Activated CD8-positive, alpha-beta memory T cell treated with anti-CD3 and anti-CD28 coated beads, Interleukin-2, amount 50 U/mL, for 1 hour (primary cell): ENCODE measurements at regions not wholly inside any gene's neighbourhood (a gene's known extent, or its start where the extent isn't known, plus 50 kb on each side); places are given as distances from the start of the nearest gene placed in this dataset.

Experiments
- DNase-seq: peaks from one replicate; pipeline ENCODE4 v3.0.0-alpha.2; 2020; ENCODE audit errors: extremely low read depth

DNA sequence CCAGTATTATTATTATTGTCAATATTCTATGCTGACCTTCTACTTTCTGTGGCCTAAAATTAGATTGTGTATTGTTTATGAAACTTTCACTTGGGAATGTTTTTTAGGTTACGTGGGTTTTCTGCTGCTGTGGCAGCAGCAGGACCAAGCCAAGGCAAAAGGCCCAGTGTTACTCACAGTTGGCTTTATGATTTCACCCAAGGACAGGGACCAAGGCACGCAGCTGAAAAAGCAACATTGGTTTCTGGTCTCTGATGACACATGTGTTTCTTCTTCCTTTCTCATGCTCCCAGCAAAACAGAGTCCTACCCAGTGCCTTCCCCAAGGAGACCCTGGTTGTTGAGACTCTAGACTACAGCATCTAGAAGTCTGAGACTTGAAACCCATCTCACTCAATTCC, 413.7 kb downstream of the SETD4 start:
- no peak for DNase-seq

DNA sequence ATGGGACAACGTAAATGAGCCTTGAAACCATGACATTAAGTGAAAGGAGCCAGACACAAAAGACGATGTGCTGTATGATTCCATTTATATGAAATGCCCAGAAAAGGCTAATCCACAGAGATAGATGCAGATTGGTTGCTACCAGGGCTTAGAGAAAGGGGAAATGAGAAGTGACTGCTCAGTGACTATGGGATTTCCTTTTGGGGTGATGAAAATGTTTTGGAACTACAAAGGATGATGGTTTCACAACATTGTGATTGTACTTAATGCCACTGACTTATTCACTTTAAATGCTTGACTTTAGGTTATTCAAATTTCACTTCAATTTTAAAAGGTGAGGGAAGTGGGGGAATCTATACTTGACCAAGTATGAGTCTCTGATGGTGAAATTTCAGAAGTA, 414.3 kb downstream of the SETD4 start:
- DNase-seq, result no peak

DNA sequence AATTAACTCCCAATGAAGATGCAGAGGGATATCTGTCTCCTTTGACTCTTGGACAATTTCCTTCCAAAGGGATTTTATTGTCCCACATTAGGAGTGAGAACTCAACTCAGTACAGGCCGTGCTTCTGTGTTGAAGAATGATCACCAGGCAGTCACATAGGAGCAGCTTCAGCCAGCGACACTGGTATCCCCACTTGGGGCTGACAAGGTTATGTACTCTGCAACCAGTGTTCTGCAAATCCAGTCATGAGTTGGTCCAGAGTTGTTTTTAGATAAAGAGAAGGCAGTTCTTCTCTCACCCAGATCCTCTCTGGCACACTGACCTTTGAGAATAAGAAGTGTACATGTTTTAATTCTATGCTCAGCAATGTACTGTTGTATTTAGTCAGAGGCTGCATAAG, 415.8 kb downstream of the SETD4 start:
- no peak for DNase-seq

DNA sequence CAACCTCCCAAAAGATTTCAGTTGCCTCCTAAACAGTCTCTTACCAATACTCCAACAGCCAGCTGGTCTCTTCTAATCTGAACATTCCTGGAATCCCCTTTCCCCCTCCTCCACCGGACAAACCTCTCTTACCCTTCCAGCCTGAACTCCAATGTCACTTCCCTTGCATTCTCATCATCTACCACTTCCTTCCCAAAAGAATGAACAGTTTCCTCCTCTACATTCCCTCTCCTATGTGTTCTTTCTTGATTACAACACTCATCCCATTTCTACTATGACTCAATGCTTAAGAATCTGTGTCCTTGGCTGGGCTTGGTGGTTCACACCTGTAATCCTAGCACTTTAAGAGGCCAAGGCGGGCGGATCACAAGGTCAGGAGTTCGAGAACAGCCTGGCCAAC, 417.1 kb downstream of the SETD4 start:
- no peak for DNase-seq

DNA sequence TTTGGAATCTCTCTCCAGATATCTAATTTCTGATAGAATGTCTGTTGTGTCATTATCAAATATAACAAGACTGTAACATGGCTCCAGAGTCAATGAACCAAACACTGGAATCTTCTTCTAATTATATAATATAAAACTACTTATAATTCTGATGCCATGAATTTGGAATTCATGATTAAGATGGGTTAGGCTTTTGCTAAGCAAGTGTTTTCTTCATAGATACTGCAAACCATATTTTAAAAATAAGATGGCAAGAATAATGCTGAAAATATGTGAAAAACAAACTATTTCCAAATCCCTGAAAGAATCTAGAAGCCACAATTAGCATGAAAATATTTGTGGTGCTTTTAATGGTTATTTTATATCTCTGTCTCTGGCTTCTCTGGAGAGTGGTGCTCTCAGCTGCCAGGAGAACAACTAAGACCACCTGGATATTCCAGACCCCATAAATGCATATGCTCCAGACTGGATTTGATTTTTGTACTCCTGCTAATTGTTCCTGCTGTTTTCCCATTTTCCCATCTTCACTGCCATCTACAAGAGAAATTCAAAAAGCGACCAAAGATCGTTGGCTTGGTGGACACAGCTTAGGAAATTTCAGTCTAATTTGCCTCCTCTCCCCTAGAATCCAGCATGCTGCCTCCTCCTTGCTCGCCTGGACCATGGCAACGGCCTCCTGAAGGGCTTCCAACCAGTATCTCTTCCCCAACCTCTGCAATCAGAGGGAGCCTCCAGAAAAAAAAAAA, 418.9 kb downstream of the SETD4 start:
- DNase-seq, result no peak

DNA sequence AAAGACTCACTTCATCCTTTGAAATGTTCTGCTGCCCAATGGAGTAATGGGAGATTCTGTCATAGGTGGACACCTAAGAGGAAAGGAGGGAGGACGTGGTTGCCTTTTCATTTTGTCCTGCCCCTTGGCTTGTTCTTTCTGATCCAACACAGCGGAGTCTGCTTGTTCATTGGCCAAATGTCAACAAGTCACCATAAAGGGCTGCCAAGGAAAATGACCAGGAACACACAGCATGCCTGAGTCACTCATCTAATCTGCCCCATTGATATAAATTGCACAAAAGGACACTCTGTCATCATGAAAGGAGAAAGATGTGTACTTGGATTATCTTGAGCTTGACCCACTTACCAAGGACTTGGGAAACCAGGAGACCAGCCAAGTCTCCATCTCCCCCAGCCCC, 422.9 kb downstream of the SETD4 start:
- no peak for DNase-seq

DNA sequence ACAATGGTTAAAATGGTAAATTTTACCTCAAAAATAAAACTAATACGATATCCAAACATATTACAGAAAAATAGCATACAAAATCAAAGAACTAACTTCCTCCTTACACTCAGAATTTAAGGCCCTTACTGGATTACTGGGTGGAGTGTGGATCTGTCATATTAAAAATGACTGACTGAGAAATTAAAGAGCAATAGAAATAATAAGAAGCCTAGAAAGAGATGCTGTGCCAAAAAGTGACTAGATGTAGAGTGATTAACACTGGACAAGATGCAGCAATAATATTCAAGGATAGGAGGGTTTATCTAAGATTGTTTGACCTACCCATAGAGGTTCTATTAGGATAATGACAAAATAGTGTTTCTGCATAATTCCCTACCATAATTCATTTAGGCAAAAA, 424.3 kb downstream of the SETD4 start:
- DNase-seq, result no peak

DNA sequence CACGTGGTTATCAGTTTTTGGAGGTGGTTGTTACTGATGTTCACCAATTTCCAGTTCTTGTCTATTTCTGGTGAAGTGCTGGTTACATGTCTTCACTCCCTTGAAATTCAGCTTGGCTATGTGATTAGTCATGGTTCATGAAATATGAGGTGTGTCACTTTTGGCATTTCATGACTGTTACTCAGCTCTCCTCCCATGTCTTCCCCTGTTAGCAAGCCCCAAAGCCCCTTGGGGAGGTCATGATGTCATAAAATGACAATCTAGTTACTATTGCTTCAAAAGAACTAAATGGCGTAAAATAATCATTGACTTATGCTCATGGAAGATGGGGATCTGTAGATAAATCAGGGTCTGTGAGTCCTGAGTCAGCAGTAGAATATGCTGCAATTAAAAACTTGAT, 425.1 kb downstream of the SETD4 start:
- DNase-seq, result no peak

DNA sequence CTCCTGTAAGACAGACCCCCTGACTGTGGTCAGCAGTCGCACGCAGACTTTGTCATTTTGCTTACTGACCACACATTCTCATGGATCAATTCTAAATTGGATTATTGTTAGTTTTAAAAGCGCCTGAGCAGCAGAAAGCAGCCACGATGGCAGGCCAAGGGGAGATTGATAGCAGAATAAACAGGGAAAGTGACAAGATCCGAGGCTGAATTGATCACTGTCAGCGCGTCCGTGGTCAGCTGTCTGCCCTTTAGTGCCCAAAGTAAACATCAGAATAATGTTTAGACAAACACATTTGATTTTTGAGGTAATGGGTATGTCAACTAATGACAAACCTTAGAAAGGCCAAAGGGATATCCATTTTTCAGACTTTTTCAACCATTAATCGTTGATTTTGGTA, 426.8 kb downstream of the SETD4 start:
- no peak for DNase-seq

DNA sequence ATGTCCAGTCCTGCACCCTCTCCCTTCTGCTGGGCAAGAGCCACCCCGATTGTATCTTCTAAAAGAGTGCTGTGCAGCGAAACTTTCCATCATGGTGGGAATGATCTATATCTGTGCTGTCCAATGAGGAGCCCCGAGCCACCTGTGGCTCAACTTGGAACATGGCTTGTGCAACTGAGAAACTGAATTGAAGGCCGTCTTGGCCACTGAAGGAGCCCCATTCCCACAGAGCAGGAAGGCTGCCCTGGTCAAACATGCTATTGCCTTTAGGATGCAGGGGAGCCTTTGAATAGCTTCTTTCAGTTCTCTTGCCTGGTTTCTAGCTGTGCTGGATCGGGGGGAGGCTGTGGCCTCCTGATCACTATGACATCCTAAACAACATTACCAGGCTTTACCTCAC, 427.6 kb downstream of the SETD4 start:
- no peak for DNase-seq

DNA sequence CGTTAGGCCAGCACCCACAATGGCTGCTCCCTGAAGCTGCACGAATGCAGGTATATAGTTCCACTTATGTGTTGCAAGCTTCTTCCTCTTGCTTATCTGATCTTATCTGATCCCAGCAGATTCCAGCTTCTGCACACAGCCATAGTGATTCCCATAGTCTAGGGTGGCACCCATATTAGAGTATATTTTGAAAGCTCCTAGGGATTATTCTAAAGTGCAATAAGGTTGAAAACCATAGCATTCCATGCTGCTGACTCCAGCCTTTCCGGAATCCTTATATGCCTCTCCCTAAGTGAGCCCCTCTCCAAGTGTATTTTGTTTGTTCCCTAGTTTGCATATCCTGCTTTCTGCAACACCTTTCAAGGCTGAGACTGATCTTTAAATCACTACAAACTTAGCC, 432.0 kb downstream of the SETD4 start:
- DNase-seq, result no peak

DNA sequence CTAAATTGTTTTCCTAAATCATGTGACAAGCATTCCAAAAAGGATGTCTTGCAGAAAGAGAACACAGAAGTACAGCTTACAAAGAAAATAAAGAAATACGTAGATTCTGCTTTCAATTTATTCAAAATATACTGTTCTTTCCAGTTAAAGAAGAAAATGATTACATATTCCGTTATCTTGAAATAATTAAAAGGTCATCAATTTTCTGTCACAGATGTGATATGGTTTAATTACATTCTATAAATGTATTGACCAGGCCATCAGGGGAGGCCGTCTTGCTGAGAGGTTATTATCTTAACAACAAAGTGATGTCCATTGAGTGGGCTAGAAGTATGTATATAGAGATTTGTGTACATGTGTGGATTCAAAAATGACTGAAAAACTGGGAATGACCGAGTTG, 432.9 kb downstream of the SETD4 start:
- no peak for DNase-seq

DNA sequence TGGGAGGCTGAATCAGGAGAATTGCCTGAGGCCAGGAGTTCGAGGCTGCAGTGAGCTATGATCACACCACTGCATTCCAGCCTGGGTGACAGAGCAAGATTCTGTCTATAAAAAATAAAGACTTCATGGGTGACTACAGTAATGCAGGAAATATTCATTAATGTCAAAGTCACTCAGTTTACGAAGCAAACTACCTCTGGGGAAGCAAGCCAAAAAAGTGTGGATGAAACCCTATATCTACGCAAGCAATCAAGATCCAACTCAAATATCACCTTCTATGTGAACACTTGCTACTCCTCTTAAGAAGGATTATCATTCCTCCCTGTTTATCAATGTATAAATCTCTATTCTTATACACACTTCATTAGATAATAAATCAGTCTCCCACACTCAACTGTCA, 434.8 kb downstream of the SETD4 start:
- no peak for DNase-seq

DNA sequence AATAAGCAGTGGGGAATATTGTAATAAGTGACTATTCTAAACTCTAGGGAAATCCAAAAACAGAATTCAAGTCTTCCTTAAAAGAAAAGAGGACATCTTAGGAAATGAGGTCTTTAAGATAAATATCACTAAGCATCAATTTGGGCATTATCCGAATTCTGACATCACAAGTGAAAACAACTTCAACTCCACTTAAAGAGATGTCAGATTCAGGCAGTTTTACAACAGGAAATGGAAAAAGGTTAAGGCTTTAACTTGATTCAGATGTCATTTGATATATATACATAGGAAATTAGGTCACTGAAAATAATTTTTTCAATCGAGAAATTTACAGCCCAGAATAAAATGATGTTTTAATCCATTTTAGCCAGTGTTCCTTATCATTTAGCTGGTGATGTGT, 435.4 kb downstream of the SETD4 start:
- DNase-seq, result no peak

DNA sequence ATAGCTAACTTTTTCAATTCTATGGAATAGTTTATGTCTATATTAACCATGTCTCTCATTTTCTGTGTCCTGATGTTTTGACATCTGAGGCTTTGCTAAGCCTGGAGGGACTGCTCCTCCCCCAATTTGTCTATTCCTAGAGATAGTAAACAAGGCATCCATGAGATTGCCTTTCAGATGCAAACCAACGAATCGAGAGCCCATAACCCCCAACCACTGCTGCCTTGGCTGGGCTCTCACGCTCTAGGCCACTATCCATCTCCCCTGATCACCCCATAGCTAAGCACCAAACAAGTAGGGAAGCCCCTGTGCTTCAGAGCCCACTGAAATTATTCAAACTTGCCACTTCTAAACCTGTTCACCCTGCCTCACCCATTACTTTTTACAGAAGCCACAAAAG, 437.7 kb downstream of the SETD4 start:
- no peak for DNase-seq

DNA sequence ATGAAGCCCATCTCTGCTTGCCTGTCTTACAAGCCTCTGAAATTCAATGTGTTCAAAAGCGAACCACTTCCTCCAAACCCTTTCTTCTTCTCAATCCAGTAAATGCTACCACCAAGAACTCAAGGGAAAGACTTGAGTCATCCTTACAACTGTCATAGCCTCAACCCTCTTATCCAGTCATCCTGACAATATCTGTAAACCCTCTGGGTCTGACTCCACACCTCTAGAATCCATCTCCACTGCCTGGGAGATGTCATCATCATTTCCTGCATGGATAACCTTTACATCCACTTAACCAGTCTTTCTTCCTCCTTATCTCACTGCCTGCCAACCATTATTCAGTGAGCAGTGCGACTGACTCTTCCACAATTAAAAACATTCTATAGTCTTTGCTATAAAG, 441.1 kb downstream of the SETD4 start:
- no peak for DNase-seq

DNA sequence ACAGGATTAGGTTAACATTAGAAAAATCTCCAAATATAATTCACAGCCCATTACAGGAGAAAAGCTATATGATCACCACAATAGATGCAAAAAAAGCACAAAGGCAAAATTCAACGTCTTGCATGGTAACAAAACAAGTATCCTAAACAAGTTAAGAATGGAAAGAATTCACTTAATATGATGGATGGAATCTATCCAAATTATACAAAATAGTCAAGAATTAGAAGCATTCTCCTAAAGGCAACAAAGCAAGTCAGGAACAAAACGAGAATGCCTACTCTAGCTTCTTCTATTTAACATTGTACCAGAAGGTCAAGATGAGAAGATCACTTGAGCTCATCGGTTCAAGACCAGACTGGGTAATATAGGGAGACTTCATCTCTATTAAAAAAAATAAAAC, 442.8 kb downstream of the SETD4 start:
- DNase-seq, result no peak

DNA sequence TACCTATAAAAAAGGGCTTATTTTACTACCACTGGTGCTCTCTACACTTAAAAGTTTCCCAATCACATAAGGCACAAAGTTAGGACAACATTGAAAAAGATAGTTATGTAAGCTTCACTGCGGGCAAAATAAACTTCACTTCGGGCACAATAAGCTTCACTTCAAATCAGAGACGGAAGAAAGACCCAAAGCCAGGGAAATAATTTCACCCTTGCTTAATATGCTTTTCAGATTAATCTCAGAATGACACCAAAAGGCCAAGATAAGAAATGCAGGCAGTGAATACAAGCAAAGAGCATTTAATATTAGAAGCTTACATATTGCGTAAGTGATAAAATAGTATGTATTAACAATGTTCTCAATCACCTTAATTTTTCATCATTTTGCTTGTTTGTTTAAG, 444.2 kb downstream of the SETD4 start:
- DNase-seq, result no peak

DNA sequence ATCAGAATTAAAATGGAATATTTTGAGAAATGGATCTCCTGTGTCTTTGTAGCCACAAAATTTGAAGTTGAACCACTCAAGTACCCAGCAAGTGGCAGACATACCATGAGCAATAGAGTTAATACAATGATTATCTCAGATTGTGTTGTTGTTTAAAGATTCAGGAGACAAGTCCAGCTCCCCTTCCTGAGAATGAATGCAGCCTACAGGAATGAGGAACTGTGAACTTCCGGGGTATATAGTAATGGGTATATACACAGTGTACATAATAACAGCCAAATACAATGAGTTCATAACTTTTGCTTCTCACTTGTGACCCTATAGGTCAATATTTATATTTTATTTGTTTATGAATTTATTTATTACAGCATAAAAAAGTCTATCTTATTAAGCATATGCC, 445.0 kb downstream of the SETD4 start:
- DNase-seq, result no peak

DNA sequence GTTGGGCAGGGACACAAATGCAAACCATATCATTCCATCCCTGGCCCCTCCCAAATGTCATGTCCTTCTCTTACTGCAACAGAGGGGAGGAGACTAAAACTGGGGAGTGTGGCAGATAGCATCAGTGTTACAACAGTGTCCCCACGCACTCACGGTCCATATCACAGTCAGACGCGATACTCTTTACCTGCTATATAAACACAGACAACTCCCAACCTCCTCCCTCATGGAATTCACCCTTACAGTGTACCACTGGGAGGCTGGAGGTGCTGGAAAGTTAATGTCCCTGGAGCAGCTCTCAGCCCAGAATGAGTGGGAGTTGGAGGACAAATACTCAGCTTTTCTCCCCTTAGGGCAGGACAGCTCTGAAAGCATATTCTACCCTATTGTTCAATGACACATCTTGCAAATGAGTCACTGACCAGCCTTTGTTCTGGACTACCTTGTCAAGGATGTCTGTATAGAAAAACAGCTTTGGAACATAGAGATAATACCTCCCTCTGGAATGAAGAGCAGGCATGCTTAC, 445.9 kb downstream of the SETD4 start:
- no peak for DNase-seq

DNA sequence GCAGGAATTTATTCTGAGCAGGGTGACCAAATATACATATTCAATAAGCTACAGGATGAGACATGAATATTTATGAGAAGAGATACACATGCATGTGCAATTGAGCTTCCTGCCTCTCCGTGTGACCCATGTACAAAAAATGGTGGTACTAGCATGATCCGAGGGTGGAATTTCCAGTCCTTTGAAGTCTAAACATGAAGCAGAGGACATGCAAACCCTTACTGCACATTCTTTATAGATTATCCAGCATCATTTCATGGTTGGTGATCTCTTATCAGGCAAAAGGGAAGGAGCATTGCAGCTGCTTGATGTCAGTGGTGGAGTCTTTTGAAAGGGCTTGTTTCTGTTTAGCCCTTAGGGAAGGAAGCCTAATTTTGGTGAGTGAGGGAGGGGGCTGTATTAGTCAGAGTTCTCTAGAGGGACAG, 448.6 kb downstream of the SETD4 start:
- DNase-seq, result no peak

DNA sequence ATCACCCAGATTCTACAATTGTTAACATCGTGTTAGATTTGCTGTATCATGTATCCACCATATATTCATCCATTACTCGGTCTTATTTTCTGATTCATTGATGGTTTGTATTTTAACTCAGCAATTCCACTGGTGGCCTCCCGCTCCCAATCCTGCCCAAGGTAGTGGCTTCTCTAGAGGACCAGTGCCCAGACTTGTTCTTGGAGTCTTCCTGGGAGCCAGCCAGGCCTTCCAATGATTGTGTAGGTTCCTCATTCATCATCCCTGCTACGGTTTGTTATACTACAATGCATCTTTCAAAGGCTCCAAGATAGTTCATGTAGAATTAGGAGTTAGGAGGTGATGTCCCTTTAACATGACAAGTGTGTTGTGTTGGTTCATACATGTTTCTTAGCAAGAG, 451.1 kb downstream of the SETD4 start:
- DNase-seq, result no peak

DNA sequence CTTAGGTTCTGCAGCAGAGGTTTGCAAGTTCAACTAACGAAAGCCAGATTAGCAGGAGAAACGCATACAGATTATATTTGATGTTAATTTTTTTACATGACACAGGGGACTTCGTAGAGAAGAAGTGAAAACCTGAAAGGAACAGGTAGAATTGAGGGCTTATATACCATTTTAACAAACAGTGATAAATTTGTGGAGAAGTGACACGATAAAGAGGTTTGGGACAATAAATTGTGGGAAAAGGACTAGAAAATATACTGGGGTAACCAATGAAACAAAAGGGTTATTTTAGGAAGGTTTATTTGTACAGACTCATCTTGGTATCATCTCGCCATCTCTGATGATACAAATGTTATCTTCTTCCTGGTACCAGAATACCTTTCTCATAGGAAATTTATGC, 452.9 kb downstream of the SETD4 start:
- no peak for DNase-seq

DNA sequence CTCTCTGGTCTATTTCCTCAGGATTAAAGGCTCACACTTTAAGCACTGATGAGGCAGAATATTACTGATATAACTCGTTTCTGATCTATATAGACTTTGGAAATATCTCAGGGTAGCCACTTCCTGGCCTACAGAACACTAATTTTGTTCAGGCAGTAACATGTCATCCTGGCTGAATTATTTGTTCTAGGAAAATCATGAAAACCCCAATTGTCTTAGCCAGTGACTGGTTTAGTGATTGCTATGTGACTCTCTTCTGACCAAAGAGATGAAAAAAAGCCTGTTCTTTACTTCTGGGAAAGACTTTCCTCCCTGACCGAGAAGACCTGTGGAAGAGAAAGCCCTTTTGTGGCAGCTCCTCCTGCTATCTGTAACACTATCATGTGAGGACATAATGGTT, 453.7 kb downstream of the SETD4 start:
- no peak for DNase-seq
